NCI-H82 treated with DMSO at 0.1 percent for 48 hours (cell line): ENCODE measurements at regions not wholly inside any gene's neighbourhood (a gene's known extent, or its start where the extent isn't known, plus 50 kb on each side); places are given as distances from the start of the nearest gene placed in this dataset.

Experiments
- DNase-seq: peaks from one replicate; lab custom pipeline; 2025; ENCODE audit not compliant: unreplicated experiment; lab: John Stamatoyannopoulos, UW

- no peak for DNase-seq
Observed at GRCh38 chr16:66219491-66219890, 147.0 kb upstream of the CDH5 start.

- no peak for DNase-seq
Observed at GRCh38 chr16:66212428-66212827, 154.1 kb upstream of the CDH5 start.

DNA sequence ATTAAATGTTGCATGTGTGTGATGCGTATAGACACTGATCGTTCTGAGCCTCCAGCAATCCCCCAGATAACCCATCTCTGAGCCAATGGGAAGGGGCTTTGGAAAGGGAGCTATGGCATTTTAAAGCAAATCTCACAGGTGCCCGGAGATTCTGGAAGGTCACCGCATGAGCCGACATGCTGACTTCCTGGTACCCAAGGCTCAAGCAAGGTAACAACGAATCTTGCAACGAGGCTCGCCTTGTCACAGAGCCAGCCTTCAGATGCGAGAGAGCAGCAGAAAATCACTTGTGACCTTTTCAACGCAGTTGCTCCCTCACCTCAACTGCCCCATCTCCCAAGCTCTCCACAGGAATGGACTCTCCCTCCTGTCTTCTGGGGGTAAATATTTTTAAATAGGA is 154.8 kb upstream of the CDH5 start:
- no peak for DNase-seq

DNA sequence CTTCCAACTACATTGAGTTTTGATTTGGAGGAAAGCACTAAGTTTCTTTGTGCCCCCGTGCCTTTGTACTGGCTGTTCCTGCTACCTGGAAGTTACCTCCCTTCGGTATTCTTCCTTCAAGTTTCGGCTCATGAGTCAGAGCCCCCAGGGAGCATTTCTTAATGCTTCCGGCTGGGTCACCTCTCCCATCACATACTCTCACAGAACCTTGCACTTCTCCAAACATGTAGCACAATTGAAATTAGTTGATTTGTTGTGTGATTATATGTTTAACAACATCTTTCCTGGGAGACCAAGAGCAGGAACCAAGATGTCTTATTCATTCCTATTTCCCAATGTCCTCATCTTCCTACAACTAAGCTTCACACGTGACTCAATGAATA is 158.6 kb upstream of the CDH5 start:
- no peak for DNase-seq

- no peak for DNase-seq
Observed at GRCh38 chr16:66207139-66207882, 159.2 kb upstream of the CDH5 start.

DNA sequence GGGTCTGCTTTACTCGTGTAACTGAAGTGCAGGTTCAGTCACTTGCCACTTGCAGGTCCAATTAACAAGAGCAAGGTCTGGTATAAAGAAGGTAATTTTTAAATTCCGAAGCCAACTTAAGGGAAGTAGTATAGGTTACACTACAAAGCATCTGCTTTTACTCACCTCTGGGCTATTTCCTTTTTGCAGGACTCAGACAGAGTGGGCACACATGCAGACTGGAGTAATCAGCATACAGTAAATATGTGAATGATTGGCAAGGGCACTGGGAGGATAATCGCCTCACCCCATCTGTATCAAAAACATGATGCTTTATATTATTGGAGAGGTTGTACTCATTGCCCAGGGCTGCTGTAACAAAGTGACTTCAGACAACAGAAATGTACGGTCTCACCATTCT is 160.1 kb upstream of the CDH5 start:
- no peak for DNase-seq

DNA sequence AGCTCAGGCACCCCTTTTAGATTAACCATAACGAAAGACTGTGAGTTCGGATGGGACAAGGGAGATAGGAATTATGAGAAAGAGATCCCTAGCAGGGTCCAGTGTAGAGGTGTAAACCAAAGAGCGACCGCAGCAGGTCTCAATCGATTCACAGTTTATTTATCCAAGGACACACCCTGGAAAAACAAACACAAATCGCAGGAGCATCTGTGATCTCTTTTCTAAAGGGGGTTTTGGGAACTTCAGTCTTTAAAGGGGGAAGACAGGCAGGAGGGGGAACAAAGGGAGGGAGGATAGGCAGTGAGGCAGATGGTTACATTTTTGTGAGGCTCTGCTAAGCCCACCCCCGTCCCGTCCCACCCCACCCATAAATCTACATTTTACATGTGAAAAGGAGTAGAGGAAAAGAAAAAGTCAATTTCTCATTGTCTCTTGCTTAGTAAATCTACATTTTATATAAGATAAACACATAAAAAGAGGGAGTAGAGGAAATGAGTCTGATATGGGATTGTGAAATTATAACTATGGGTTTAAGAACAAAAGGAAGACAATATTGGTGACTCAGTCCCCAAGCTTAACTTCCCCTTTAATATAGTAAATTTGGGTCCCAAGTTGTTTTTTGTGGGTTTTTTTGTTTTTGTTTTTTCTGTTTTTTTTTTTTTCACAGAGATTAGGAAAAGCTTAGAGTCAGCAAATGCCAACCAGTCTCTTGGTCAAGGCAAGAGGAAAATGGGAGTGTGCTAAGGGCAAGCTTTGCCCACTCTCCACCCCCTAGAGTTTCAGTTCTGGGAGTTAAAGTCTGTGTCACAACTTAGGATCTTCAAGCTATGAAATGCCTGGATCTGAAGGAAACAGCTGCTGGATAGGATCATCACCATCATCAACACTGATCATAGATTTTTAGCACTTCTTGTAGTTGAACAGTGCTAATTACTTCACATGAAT is 160.9 kb upstream of the CDH5 start:
- no peak for DNase-seq

- no peak for DNase-seq
Observed at GRCh38 chr16:66204756-66205155, 161.7 kb upstream of the CDH5 start.

DNA sequence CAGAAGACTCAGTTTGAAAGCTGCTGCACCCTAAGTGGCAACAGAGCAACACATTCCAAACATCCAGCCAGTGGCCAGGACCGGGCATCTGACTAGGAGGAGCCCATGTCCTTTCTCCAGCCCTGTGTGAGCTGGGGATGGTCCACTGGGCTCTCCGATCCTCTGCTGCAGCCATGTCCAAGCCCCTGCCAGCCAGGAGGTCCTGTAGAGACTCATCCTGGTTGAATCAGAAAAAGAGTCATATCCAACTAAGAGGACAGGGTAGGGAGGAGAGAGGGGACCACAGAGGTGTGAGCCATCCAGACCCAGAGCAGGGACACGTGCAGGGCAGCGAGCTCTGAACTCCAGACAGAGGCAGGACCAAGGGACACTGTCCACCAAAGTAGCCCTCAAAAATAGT is 163.0 kb upstream of the CDH5 start:
- DNase-seq = no peak

- DNase-seq = no peak
Observed at GRCh38 chr16:66199189-66199588, 167.3 kb upstream of the CDH5 start.

DNA sequence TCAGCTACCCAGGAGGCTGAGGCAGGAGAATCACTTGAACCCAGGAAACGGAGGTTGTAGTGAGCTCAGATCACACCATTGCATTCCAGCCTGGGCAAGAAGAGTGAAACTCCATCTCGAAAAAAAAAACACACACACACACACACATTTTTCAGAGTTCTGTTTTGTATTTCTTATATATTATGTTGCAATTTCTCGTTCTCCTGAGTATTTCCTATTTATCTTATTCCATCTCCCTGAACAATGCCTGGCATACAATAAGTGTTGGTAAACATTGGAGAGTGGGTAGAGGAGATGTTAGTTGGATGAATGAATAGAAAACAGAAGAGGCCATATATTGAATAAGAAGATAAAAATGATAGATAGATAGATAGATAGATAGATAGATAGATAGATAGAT is 167.8 kb upstream of the CDH5 start:
- no peak for DNase-seq

DNA sequence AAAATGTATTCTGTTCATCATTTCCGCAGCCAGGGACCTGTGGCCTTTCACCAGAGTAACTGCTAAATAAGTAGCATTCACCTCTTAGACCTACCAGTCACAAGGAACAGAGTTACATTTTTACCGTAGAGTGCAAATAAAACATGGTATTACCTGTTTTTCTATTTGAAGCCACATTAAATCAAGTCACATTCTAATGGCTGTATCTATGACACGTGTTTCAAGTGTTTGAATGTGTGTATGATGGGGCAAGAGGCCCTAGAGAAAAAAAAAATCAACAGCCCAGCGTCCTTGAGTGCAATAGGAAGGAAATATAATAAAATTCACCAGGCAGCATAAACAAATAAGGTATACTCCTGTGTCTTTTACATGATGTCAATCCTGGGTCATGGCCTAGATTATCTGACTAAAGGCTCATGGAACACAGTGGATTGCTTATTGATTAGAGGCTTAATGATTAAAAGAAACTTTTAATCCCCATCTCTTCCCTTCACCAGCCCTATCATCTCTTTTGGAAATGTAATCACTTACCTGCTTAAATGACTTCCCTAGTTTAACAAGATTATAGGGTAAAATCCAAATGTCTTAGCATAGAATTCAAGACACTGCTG is 168.7 kb upstream of the CDH5 start:
- peak; percentile 13 for DNase-seq

DNA sequence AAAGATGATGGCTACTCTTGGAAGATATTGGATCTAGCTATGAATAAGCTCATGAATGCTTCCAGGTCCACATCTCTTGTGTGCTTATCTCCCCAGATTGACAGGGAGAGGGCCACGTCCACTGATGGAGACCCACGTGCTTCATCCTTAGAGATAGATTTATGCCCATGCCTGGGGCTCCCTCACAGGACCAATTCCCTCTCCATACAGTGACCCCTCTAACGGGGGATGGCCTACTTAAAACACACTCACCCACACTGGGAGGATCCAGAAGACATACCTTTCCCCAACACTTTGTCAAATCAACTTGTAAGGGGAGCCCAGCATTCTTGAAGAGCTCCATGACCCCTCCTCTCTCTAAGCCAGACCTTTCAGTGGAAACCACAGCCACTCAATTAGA is 169.7 kb upstream of the CDH5 start:
- no peak for DNase-seq

DNA sequence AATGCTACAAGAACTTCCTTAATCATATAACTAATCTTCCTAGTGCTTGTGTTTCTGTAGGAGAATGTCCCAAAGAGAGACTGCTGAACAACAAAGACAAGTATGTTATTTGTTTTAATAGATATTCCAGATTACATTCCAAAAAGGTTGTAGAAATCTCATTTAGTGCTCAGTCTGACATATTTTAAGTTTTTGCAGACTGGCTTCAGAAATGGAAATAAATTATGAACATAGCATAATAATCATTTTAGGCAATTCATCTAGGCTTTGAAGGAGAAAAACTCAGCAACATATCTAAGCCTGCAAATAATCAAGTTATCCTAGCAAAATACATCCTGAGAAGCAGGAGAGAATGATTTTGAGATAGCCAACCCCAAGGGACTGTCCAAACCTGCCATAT is 171.6 kb upstream of the CDH5 start:
- DNase-seq = no peak

- no peak for DNase-seq
Observed at GRCh38 chr16:66193543-66194229, 172.8 kb upstream of the CDH5 start.

DNA sequence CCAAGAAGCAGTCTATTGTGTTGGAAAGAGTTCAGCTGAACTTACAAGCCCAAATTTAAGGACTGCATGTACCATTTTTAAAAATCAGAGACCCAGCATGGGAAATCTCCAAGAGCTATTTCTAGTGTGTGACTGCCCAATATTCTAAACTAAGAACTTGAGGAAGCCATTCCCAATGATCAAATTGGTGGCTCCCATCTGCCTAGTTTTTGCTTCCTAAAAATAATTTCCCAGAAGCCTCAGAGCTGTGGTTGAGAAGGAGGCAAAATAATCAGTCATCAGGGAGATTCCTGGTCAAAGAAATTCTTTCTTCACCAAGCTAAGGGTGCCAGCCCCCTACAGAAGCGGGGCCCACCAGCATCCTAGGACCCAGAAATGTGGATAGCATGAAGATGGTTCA is 176.1 kb upstream of the CDH5 start:
- DNase-seq = no peak

- no peak for DNase-seq
Observed at GRCh38 chr16:66189951-66190350, 176.5 kb upstream of the CDH5 start.

- DNase-seq = no peak
Observed at GRCh38 chr16:66188917-66189725, 177.4 kb upstream of the CDH5 start.

GRCh38 chr16:66186251-66186785 is 180.2 kb upstream of the CDH5 start:
- DNase-seq = no peak

DNA sequence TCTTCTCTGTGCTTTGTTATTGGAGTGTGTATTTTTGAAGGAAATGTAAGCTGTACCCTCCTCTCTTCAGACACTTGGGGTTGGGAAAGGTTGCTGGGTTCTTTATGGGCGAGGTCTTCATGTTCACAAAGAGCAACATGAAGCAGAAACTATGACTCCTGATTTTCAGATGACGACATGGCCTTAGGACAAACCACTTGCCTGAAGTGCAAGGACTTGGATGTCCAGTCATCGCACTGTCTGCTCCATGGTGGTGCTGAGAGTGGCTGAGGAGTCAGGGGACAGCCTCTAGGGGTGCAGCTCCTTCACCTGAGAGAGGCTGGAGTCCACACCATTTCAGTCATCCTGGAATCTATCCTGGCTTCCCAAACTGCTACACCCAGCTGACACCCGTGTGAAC is 183.9 kb upstream of the CDH5 start:
- no peak for DNase-seq
